Activated T-helper 17 cell treated with anti-CD3 and anti-CD28 coated beads, Interleukin-2, amount 50 U/mL, for 72 hours (primary cell): ENCODE measurements at regions not wholly inside any gene's neighbourhood (a gene's known extent, or its start where the extent isn't known, plus 50 kb on each side); places are given as distances from the start of the nearest gene placed in this dataset.
"Not testable (repeated sequence)": the region's sequence is repeated elsewhere in the genome, so short reads cannot be mapped to it uniquely, and the experiment has no call there.

Source experiments
- ATAC-seq: fragments of 150-1000 bp; cut with Tn5 transposase; replicated peaks from 2 replicates; pipeline ENCODE4 v1.10.0; 2021; ENCODE audit warnings: mild to moderate bottlenecking, moderate library complexity
- H3K27ac Mint-ChIP-seq: one replicate; pipeline ENCODE4 v1.8.0; 2022; ENCODE audit warnings: mixed read lengths
- H3K27me3 Mint-ChIP-seq: one replicate; pipeline ENCODE4 v1.8.0; 2022; ENCODE audit warnings: mixed read lengths
- H3K36me3 Mint-ChIP-seq: one replicate; pipeline ENCODE4 v1.8.0; 2022; ENCODE audit warnings: low read depth, mild to moderate bottlenecking, mixed read lengths
- H3K4me1 Mint-ChIP-seq: one replicate; pipeline ENCODE4 v1.8.0; 2022; ENCODE audit warnings: mixed read lengths
- H3K4me3 Mint-ChIP-seq: one replicate; pipeline ENCODE4 v1.8.0; 2022; ENCODE audit warnings: mild to moderate bottlenecking, mixed read lengths
- H3K9me3 Mint-ChIP-seq: one replicate; pipeline ENCODE4 v1.8.0; 2022; ENCODE audit warnings: mixed read lengths

GRCh38 chr17:71809537-71809936 is 311.3 kb upstream of the SOX9 start:
- H3K4me1 Mint-ChIP-seq = no peaks in the 10 kb centered on the region
- H3K27ac Mint-ChIP-seq = no peak overlapping the region
- H3K4me3 Mint-ChIP-seq = no peak overlapping the region
- no peaks in the 10 kb centered on the region for H3K9me3 Mint-ChIP-seq
- no peak for ATAC-seq
- peaks cover 6% of the 10 kb centered on the region for H3K27me3 Mint-ChIP-seq
- no peaks in the 10 kb centered on the region for H3K36me3 Mint-ChIP-seq

- not testable (repeated sequence) for H3K9me3 Mint-ChIP-seq, H3K4me3 Mint-ChIP-seq, H3K4me1 Mint-ChIP-seq, H3K27ac Mint-ChIP-seq, ATAC-seq, H3K27me3 Mint-ChIP-seq, H3K36me3 Mint-ChIP-seq
Measured at GRCh38 chr17:71813861-71814260, 307.0 kb upstream of the SOX9 start.

GRCh38 chr17:71821511-71821910 is 299.3 kb upstream of the SOX9 start:
- Mint-ChIP-seq H3K27me3 (no peaks in the 10 kb centered on the region), H3K36me3 (no peaks in the 10 kb centered on the region), H3K9me3 (no peaks in the 10 kb centered on the region), H3K4me3 (no peak overlapping the region), H3K27ac (no peak overlapping the region), H3K4me1 (no peaks in the 10 kb centered on the region)
- no peak for ATAC-seq

- ATAC-seq = no peak
- no peaks in the 10 kb centered on the region for H3K9me3 Mint-ChIP-seq
- no peaks in the 10 kb centered on the region for H3K36me3 Mint-ChIP-seq
- H3K27me3 Mint-ChIP-seq = peaks cover 2% of the 10 kb centered on the region
- H3K4me3 Mint-ChIP-seq = no peak overlapping the region
- H3K4me1 Mint-ChIP-seq = no peaks in the 10 kb centered on the region
- no peak overlapping the region for H3K27ac Mint-ChIP-seq
Measured at GRCh38 chr17:71824671-71825070, 296.1 kb upstream of the SOX9 start.

GRCh38 chr17:71825687-71826086 is 295.1 kb upstream of the SOX9 start:
- ATAC-seq = no peak
- no peaks in the 10 kb centered on the region for H3K4me1 Mint-ChIP-seq
- H3K9me3 Mint-ChIP-seq = peaks cover under 1% of the 10 kb centered on the region
- no peak overlapping the region for H3K27ac Mint-ChIP-seq
- H3K36me3 Mint-ChIP-seq = no peaks in the 10 kb centered on the region
- H3K4me3 Mint-ChIP-seq = no peak overlapping the region
- peaks cover 4% of the 10 kb centered on the region for H3K27me3 Mint-ChIP-seq

GRCh38 chr17:71828182-71828596 is 292.6 kb upstream of the SOX9 start:
- no peaks in the 10 kb centered on the region for H3K4me1 Mint-ChIP-seq
- no peak overlapping the region for H3K27ac Mint-ChIP-seq
- H3K9me3 Mint-ChIP-seq = peaks cover 3% of the 10 kb centered on the region
- H3K27me3 Mint-ChIP-seq = peaks cover 7% of the 10 kb centered on the region
- no peak overlapping the region for H3K4me3 Mint-ChIP-seq
- no peak for ATAC-seq
- no peaks in the 10 kb centered on the region for H3K36me3 Mint-ChIP-seq

- peaks cover 3% of the 10 kb centered on the region for H3K9me3 Mint-ChIP-seq
- H3K27me3 Mint-ChIP-seq = peaks cover 7% of the 10 kb centered on the region
- ATAC-seq = no peak
- H3K4me1 Mint-ChIP-seq = no peaks in the 10 kb centered on the region
- H3K4me3 Mint-ChIP-seq = no peak overlapping the region
- H3K27ac Mint-ChIP-seq = no peak overlapping the region
- H3K36me3 Mint-ChIP-seq = no peaks in the 10 kb centered on the region
Measured at GRCh38 chr17:71830866-71831265, 290.0 kb upstream of the SOX9 start.

GRCh38 chr17:71842986-71843385 is 277.8 kb upstream of the SOX9 start:
- Mint-ChIP-seq H3K9me3 (peaks cover 11% of the 10 kb centered on the region), H3K27me3 (no peaks in the 10 kb centered on the region), H3K27ac (no peak overlapping the region), H3K4me3 (no peak overlapping the region), H3K36me3 (no peaks in the 10 kb centered on the region), H3K4me1 (no peaks in the 10 kb centered on the region)
- ATAC-seq = no peak

GRCh38 chr17:71845337-71845736 is 275.5 kb upstream of the SOX9 start:
- Mint-ChIP-seq H3K36me3 (no peaks in the 10 kb centered on the region), H3K4me3 (no peak overlapping the region), H3K9me3 (peaks cover 11% of the 10 kb centered on the region), H3K27me3 (no peaks in the 10 kb centered on the region), H3K27ac (no peak overlapping the region), H3K4me1 (no peaks in the 10 kb centered on the region)
- ATAC-seq = no peak

GRCh38 chr17:71846561-71847110 is 274.2 kb upstream of the SOX9 start:
- H3K27me3 Mint-ChIP-seq = no peaks in the 10 kb centered on the region
- no peak overlapping the region for H3K27ac Mint-ChIP-seq
- no peaks in the 10 kb centered on the region for H3K4me1 Mint-ChIP-seq
- no peak overlapping the region for H3K4me3 Mint-ChIP-seq
- no peak for ATAC-seq
- H3K36me3 Mint-ChIP-seq = no peaks in the 10 kb centered on the region
- H3K9me3 Mint-ChIP-seq = peaks cover 11% of the 10 kb centered on the region

GRCh38 chr17:71849783-71850768 is 270.7 kb upstream of the SOX9 start:
- H3K4me3 Mint-ChIP-seq = no peak overlapping the region
- H3K9me3 Mint-ChIP-seq = peaks cover 4% of the 10 kb centered on the region
- H3K36me3 Mint-ChIP-seq = no peaks in the 10 kb centered on the region
- no peaks in the 10 kb centered on the region for H3K4me1 Mint-ChIP-seq
- H3K27me3 Mint-ChIP-seq = no peaks in the 10 kb centered on the region
- no peak overlapping the region for H3K27ac Mint-ChIP-seq
- no peak for ATAC-seq

GRCh38 chr17:71850812-71851211 is 270.0 kb upstream of the SOX9 start:
- Mint-ChIP-seq H3K4me1 (no peaks in the 10 kb centered on the region), H3K36me3 (no peaks in the 10 kb centered on the region), H3K27me3 (no peaks in the 10 kb centered on the region), H3K27ac (no peak overlapping the region), H3K9me3 (no peaks in the 10 kb centered on the region), H3K4me3 (no peak overlapping the region)
- ATAC-seq = no peak

- Mint-ChIP-seq H3K9me3 (no peaks in the 10 kb centered on the region), H3K27me3 (no peaks in the 10 kb centered on the region), H3K27ac (no peak overlapping the region), H3K4me1 (no peaks in the 10 kb centered on the region), H3K4me3 (no peak overlapping the region), H3K36me3 (no peaks in the 10 kb centered on the region)
- no peak for ATAC-seq
Measured at GRCh38 chr17:71855010-71855409, 265.8 kb upstream of the SOX9 start.

GRCh38 chr17:71864755-71865154 is 256.1 kb upstream of the SOX9 start:
- no peaks in the 10 kb centered on the region for H3K36me3 Mint-ChIP-seq
- H3K27me3 Mint-ChIP-seq = no peaks in the 10 kb centered on the region
- no peak for ATAC-seq
- no peaks in the 10 kb centered on the region for H3K4me1 Mint-ChIP-seq
- no peak overlapping the region for H3K4me3 Mint-ChIP-seq
- H3K9me3 Mint-ChIP-seq = peaks cover 4% of the 10 kb centered on the region
- no peak overlapping the region for H3K27ac Mint-ChIP-seq

GRCh38 chr17:71866095-71866494 is 254.7 kb upstream of the SOX9 start:
- Mint-ChIP-seq H3K36me3 (no peaks in the 10 kb centered on the region), H3K4me1 (no peaks in the 10 kb centered on the region), H3K27me3 (no peaks in the 10 kb centered on the region), H3K4me3 (no peak overlapping the region), H3K9me3 (peaks cover 4% of the 10 kb centered on the region), H3K27ac (no peak overlapping the region)
- ATAC-seq = no peak
